Activated CD4-positive, CD25-positive, alpha-beta regulatory T cell treated with anti-CD3 and anti-CD28 coated beads, Interleukin-2, amount 50 U/mL, for 16 hours (primary cell): ENCODE measurements at regions not wholly inside any gene's neighbourhood (a gene's known extent, or its start where the extent isn't known, plus 50 kb on each side); places are given as distances from the start of the nearest gene placed in this dataset.
"Not testable (repeated sequence)": the region's sequence is repeated elsewhere in the genome, so short reads cannot be mapped to it uniquely, and the experiment has no call there.

ENCODE experiments used
- DNase-seq: peaks from one replicate; pipeline ENCODE4 v3.0.0-alpha.2; 2020; ENCODE audit warnings: low read depth, low spot score

DNA sequence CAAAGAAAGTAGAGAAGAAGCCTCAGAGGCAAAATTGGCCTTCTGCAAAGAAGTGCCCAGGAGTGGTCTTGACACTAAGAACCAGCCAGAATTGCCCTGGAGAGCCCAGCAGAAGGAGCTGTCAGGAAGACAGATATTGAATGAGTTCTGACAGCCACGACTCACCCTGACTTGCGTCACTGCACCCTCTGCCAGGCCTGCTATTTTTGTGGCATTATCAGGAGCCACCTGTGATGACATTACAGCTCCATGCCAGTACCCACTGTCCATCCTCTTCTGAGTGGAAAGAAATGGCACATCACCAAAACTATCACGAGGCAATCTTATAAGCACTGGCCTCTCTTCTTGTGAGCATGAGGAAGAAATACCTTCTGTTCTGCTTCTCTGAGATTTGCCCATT lies 67.7 kb downstream of the SMIM20 start:
- no peak for DNase-seq

DNA sequence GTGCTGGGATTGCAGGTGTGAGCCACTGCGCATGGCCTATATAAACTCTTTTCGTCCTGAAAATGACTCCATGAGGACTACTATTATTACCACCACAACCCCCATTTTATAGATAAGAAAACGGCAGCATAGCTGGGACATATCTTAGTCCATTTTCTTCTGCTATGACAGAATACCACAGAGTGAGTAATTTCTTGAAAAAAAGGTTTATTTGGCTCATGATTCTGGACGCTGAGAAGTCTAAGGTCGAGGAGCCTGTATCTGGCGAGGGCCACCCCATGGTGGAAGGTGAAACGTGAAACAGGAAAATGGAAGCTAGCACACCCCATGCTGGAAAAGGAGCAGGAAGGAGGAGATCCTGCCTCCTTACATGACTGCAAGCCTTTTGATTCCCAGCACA lies 68.9 kb downstream of the SMIM20 start:
- DNase-seq, result no peak

DNA sequence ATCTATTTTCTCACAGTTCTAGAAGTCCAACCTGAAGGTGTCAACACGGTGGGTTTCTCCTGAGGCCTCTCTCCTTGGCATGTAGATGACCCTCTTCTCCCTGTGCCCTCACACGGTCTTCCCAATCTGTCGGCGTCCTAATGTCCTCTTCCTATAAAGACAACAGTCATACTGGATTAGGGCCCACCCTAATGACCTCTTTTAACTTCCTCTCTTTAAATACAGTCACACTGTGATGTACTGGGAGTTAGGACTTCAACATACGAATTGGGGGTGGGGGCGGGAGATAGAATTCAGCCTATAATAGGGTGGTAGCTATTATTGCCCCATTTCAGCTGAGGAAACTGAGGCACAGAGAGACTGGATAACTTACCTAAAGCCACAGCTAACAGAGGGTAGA lies 70.2 kb downstream of the SMIM20 start:
- no peak for DNase-seq

DNA sequence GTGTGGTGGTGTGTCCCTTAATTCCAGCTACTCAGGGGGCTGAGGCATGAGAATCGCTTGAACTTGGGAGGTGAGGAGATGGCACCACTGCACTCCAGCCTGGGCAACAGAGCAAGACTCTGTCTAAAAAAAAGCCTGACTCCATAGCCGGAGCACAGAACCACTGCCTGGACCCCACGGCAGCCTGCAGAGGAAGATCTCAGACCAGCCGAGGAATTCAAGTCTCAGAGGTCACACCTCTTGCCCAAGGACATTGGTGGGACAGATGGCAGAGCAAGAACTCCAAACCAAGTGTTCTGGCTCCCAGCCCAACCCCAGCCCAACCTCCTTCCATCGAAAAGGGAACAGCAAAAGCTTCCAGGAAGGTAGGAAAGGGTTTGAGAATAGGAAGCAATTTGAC lies 70.8 kb downstream of the SMIM20 start:
- no peak for DNase-seq

DNA sequence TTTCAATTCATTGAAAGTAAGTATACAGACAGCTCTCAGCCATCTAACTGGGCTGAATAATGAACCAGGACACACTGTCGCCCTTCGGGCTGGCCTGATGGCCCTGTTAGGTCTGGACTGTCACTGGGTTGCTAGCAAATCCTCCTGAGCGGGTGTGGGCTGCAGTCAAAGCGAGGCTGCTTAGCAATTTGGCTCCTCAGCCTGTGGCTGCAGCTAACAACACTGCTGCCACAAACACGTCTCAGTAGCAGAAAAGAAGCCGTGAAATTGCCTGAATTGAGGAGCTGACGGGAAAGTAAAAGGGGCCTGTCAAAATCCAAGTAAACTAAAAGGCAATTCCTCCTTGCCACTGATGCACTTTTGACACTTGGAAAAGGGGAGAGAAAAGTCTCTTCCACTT lies 72.8 kb downstream of the SMIM20 start:
- DNase-seq, result no peak

DNA sequence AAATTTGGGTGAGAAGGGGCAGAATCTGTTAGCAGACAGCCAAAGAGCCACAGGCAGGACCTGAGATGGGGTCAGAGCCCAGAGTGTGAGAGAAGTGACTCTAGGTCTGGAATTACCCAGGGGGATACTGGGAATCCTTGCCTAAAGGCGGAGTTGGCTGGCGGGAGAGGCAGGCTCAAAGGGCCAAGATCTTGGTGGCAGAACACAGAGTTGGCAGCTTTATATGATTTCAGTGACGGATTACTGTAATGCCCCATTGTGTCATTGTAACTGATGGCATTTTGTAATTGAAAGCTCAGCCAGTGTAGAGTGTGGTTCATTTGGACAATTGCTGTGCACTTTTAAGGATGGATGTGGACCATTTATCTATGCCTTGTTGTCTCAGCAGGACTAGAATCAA lies 77.3 kb downstream of the SMIM20 start:
- no peak for DNase-seq

DNA sequence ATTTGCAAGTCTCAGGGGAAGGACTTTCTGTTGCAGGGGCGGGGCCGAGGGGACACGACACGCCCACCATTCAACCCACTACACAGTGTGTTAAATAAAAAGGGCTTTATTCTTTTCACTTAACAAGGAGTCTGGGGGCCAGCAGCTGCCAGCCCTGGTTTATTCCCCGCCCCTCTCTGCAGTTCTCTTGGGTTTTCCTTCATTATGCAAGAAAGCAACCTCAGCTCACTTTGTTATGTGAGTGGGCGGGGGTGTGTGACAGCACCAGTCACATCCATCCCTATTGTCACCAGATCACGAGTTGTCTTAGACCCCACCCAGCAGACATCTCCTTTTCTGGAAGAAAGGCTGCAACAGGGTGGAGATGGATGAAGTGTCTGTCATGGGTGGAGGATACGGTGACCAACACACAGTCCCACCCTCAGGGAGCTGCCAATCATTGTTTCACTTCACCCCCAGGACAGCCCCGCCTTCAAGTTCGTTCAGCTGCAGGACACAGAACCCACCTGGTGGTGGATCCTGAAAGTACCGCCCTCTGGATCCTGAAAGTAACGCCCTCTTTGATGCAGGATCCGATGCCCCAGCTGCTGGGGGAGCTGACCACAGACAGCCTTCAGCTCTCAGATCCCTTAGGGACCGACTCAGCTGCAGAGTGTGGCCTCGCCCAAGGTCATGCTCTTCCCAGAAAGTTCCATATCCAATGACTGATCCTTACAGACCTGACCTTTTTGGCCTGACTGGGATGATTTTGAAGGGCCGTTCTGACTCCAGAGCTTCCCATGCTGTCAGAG lies 79.6 kb downstream of the SMIM20 start:
- DNase-seq, result no peak

DNA sequence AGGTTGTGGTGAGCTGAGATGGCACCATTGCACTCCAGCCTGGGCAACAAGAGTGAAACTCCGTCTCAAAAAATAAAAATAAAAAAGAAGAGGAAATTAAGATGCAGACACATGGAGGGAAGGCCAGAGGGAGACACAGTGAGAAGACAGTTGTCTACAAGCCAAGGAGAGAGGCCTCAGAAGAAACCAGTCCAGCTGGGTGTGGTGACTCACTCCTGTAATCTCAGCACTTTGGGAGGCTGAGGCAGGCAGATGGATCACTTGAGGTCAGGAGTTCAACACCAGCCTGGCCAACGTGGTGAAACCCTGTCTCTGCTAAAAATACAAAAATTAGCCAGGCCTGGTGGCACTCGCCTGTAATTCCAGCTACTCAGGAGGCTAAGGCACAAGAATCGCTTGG lies 80.6 kb downstream of the SMIM20 start:
- not testable (repeated sequence) for DNase-seq

DNA sequence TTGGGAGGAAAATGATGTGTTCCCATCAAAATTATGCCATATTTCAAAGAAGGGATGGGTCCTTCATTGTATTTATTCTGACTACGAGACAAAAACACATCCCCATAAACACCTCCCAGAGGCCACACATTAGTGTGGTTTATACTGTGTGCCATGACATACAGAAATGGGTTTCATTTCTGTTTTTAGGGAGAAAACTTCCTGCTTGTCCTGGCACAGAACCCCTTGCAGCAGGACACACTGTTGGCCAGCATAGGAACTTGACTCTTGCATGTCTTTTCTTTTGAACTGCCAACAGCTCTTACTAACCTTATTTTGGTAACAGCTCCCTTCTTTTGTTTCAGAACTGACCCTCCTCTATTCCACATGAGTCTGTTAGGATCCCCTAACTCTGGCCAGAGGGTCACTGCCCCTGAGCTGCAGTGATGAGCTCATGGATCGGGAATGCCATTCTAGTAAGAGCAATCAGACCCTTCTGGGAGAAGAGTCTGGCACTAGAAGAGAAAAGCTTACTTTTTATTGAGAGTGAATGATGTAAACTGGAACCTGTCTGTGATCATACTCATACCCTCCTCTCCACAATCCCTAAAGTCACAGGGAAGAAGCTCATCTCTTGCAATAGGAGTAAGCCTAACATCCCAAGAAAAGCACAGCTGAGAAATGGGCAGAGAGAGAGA lies 86.4 kb downstream of the SMIM20 start:
- DNase-seq, result no peak

DNA sequence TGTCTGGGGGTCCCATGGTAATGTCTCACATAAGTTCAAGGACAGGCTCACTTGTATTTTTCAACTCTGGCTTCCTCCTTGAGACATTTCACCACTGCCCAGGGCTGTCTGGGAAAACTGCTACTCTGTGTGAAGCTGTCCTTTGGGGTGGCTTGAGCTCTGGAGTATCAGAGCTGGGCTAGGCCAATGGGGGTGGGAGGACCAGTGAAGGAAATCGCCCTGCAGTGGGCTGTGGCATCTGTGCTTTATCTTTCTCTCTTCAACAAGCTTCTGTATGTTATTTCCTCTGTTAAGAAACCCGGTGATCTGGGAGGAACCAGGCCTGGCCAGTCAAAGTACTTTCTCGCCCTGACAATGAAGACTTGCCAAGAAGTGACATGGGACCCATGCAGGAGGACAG lies 87.4 kb downstream of the SMIM20 start:
- no peak for DNase-seq

DNA sequence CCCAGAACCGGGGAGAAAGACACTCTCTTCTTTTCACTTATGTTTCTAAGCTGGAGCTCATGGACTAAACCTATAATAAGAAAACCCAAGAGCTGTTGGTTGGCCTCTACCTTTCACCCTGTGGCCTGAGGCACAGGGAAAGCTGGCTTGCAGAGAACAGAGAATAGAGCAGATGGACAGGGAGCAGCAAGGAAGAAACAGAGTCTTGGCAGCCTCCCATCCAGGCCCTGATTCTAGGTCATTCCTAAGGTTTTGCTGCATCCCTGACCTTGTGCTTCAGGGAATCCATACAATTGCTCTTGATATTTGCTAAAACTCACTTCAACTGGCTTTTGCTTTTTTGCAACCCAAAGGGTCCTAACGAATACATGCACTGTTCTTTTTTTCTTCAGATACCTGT lies 87.8 kb downstream of the SMIM20 start:
- DNase-seq, result no peak

DNA sequence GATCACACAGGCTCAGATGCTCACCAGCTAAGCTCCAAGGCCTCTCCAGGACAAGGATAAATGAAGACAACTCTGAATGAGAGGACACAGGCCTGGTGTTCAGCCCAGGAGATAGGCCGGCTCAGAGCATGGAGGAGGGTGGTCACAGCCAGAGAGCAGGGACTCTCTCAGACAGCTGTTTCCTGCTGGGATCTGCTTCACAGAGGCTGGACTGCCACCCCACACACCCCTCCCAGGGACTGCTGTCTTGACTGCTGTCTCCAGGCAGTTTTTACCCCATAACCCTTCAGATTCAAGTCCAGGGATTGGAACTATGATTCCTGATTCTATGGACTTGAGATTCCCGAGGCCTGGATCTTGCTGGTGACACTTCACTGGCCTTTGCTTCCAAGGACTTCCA lies 89.0 kb downstream of the SMIM20 start:
- DNase-seq, result no peak

DNA sequence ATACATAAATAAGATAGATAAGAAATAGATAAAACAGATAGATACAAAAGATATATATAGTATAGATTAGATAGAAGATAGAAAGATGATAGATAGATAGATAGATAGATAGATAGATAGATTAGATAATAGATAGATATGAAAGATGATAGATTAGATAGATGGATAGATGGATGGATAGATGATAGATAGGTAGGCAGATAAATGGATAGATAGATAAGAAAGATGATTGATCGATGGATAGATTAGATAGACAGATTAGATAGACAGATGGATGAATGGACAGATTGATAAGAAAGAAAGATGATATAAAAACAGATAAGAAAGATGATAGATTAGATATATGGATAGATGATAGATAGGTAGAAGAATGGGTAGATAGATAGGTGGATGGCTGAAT lies 90.3 kb downstream of the SMIM20 start:
- DNase-seq, result no peak

DNA sequence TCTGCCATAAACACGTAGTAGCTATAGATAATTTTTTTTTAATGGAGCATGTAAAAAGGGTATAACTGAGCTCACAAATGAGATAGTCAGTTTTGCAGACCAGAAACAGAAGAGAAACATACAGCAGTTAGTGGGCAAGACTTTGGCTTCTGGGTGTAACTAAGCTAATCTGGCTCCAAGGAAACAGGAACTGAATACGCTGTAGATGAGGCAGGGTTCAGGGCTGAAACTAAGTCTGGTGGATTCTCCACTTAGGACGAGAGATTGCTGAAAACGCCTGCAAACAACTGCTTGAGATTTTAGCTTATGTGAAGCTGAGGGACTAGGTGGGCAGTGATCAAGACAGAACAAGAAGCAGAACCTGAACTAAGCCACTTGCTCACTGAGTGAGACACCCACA lies 91.7 kb downstream of the SMIM20 start:
- no peak for DNase-seq

DNA sequence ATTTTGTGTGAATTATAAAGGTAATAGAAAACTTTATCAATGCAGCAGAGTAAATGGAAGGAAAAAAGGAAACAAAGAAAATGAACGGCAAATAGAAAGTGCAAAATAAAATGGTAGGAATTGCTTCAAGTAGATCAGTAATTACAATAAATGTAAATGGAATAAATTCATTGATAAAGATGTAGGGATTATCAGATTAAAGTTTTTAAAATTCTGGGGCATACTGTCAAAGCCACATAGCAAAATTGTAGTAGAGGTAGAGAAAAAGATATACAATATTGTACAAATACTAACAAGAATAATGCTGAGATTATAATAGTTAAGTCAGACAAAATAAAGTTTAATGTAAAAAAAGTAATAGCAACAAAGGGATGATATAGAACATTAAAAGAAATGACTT lies 94.7 kb downstream of the SMIM20 start:
- DNase-seq, result no peak

DNA sequence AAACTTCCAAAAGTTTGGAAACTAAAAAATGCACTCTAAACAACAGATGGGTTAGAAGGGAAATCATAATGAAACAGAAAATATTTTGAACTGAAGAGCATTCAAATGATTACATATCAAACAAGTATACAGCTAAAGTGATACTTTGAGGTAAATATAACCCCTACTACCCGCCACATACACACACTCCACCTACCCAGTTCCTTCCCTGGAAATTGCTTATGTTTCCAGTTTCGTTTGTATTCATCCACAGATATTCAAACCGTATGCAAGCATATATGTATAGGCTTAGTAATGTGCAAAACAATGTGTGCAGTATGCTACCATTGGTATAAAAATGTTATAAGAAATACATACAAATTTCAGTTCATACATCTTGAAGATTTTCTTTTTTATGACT lies 95.5 kb downstream of the SMIM20 start:
- DNase-seq, result no peak

DNA sequence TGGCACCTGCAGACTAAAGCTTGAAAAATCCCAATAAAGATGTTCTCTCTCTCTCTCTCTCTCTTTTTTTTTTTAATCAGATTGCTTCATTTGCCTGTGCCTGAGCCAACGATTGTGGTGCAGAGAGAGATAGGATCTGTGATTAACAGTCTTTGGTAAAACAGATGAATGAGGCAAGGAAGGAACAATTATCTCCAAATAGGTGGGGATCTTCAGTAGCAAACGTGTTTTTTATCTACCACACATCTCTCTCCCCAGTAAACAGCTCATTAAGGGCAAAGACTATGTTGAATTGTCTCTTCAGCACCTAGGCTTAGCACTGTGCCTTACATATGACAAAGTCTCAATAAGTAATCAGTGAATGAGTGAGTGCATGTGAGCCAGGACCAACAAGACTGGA lies 96.3 kb downstream of the SMIM20 start:
- DNase-seq, result no peak

DNA sequence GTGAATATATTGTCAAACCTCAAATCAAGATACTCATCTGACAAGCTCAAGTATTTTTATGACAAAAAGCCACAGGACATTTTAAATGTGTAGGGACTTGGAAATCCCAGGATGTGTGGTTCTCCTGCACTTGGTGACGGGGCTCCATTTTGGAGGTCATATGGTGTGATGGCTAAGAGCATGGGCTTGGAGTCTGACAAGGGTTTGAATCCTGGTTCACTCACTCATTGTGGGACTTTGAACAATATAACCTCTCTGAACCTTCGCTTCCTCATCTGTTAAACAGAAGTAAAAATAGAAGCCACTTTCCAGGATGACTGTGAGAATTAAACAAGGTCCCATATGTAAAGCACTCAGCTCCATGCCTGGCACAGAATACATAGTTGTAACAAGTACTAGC lies 99.6 kb downstream of the SMIM20 start:
- no peak for DNase-seq

DNA sequence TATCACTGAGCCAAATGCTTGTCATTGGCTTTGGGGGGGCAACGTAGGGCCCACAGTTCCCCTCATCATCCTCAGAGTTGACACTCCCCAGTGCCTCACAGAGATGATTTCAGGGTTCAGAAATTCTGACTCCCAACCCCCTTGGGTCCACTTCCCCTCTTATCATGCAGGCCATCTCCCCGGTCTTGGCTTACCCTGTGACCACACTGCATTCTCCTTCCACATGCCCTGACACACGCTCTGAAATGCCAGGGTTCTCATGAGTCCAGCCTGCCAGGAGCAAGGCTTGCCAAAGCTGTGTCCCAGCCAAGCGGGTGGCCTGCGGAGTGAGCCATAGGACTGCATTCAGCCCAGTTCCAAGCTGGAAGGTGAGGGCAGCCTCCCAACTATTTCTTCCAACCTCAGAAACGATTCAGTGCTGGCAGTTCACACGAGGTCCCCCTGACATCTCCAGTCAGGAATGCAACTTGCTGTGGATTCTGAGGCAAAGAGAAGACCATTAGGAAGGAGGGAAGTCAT lies 101.2 kb downstream of the SMIM20 start:
- DNase-seq, result no peak

DNA sequence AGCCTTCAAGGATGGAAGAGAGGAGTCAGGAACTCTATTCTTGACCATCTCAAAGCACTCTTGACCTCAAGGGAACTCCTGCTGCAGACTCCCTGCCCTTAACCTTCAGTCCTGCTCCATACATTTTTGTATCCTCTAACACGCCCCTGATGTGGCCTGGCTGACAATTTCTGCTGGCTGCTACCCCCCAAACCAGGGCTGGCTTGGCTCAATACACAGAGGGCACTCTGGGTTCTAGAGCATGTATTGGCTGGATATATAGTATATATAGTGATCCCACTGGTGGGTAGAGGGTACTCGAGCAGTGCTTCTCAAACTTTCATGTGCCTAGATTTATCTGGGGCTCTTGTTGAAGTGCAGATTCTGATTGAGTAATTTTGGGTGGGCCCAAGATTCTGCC lies 101.9 kb downstream of the SMIM20 start:
- DNase-seq, result no peak

DNA sequence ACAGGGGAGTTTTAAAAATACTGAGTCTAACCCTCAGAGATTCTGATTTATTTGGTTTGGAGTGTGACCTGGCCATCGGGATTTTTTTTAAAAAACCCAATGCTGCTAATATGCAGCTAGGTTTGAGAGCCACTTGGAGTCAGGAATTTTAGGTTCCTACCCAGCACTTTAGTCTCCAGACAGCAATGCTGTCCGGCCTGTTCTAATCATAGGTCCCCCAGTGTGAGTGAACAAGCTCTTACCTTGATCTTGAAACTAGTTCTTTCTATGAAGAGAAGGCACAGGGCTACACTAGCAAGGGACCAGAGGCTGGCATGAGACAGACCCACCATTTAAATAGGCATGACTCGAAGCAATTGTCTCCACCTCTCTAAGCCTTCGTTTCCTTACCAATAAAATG lies 103.5 kb downstream of the SMIM20 start:
- no peak for DNase-seq

DNA sequence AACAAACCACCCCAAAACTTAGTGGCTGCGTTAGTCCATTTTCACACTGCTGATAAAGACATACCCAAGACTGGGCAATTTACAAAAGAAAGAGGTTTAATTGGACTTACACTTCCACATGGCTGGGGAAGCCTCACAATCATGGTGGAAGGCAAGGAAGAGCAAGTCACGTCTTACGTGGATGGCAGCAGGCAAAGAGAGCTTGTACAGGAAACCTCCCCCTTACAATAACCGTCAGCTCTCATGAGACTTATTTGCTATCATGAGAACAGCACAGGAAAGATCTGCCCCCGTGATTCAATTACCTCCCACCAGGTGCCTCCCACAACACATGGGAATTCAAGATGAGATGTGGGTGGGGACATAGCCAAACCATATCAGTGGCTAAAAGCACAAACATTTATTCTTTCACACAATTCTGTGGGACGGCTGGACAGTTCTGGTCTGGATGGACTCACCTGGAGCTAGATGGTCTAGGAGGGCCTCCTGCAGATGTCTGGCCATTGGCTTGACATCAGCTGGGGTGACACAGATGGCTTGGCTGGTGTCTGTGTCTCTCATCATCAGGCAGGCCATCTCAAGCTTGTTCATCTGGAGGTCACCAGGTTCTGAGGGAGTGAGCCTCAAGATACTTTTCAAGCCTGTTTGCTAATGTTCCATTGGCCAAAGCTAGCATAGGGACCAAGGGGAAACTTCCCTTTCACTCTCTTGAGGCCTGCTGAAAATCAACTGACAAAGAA lies 104.1 kb downstream of the SMIM20 start:
- DNase-seq, result not testable (repeated sequence)
